ENCODE measurements at regions not wholly inside any gene's neighbourhood (a gene's known extent, or its start where the extent isn't known, plus 50 kb on each side); places are given as distances from the start of the nearest gene placed in this dataset.
"Not testable (repeated sequence)": the region's sequence is repeated elsewhere in the genome, so short reads cannot be mapped to it uniquely, and the experiment has no call there.

GRCh38 chr12:75795125-75795524, 236.5 kb downstream of the PHLDA1 start:
- no peak for TF ChIP-seq CTCF (conservative IDR thresholded peaks at IDR 0.05; ENCODE audit: low read depth, low read length)

GRCh38 chr12:75792687-75793086, 238.9 kb downstream of the PHLDA1 start:
- H3K4me3 ChIP-seq (ENCODE audit: low read depth, low read length) = no peak overlapping the region
- DNase-seq (ENCODE audit: low read depth) = no peak
- TF ChIP-seq CTCF (conservative IDR thresholded peaks at IDR 0.05; ENCODE audit: low read depth, low read length) = no peak

More at GRCh38 chr12:75795125-75795524, 236.5 kb downstream of the PHLDA1 start:
- H3K4me3 ChIP-seq (ENCODE audit: low read depth, low read length) = no peak overlapping the region
- no peak for DNase-seq (ENCODE audit: low read depth)

- DNase-seq (ENCODE audit: low read depth) = no peak
- H3K4me3 ChIP-seq (ENCODE audit: low read depth, low read length) = no peak overlapping the region
- no peak for TF ChIP-seq CTCF (conservative IDR thresholded peaks at IDR 0.05; ENCODE audit: low read depth, low read length)
These were observed 241.4 kb downstream of the PHLDA1 start for GRCh38 chr12:75790219-75790618.

- not testable (repeated sequence) for DNase-seq (ENCODE audit: low read depth); H3K4me3 ChIP-seq (ENCODE audit: low read depth, low read length)
These were observed 244.4 kb downstream of the PHLDA1 start for GRCh38 chr12:75787146-75787545.

- no peak for TF ChIP-seq CTCF (conservative IDR thresholded peaks at IDR 0.05; ENCODE audit: low read depth, low read length)
- no peak for DNase-seq (ENCODE audit: low read depth)
- no peak overlapping the region for H3K4me3 ChIP-seq (ENCODE audit: low read depth, low read length)
These were observed 245.5 kb downstream of the PHLDA1 start for GRCh38 chr12:75786070-75786469.

DNA sequence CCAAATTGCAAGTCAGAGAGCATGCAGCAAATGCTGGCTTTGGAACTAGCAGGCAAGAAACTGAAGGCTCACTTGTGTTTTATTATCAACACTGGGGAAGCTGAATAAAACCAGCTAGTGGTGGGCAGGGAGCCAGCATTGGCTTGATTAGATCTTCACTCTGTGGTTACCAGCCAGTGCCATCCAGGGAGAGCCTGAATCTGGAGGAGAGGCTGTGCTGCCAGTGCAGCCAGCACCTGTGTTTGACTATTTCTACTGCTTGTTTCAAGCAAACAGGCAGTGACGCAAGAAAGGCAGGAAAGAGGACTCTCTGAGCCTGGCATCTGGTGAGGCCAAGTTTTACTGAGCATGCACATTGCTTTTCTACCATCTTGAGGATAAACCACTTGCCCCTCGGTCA, 247.0 kb downstream of the PHLDA1 start:
- DNase-seq (ENCODE audit: low read depth) = no peak

DNA sequence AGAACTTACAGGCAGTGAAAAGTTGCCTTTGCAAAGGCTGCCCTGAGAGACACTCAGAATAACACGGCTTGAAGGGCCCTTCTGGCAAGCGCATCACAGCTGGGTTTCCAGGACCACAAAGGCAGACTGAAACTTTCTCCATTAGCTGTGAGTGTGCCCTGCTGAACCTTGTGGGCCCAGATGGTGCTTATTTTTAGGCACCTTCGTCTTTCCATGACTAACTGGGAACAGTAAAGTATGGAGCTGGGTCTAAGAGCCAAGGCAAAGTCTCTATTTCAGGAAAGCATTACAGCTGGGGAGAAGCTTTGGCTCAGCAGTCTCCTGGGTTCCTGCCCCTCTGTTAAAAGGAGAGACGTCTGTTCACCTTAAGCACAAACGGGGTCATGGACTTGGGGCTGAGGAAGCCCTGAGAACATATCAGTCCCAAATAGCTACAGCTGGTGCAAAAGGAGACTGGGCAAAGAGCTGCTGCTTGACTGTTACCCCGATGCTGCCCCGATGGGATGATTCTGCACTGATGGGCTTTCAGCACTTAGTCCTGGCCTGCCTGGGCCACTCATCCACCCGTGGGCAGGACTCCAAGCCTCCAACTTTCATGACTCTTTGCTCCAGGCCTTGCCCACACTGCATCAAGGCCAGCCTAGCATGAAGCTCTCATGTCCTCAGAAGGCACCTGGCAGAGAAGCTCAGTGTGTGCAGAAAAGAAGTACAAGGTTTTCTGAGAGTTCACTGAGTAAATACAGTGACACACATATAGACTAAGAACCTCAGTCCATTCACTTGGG, 248.3 kb downstream of the PHLDA1 start:
- no peak overlapping the region for H3K4me3 ChIP-seq (ENCODE audit: low read depth, low read length)
- DNase-seq (ENCODE audit: low read depth) = no peak
- TF ChIP-seq CTCF (conservative IDR thresholded peaks at IDR 0.05; ENCODE audit: low read depth, low read length) = no peak

More for the DNA sequence above, 247.0 kb downstream of the PHLDA1 start:
- no peak overlapping the region for H3K4me3 ChIP-seq (ENCODE audit: low read depth, low read length)
- TF ChIP-seq CTCF (conservative IDR thresholded peaks at IDR 0.05; ENCODE audit: low read depth, low read length) = no peak
